ENCODE measurements at regions not wholly inside any gene's neighbourhood (a gene's known extent, or its start where the extent isn't known, plus 50 kb on each side); places are given as distances from the start of the nearest gene placed in this dataset.

GRCh38 chr22:49307870-49308269, 519.8 kb downstream of the BRD1 start:
- no peak for TF ChIP-seq CTCF (IDR thresholded peaks at IDR 0.05)
- no peaks in the 10 kb centered on the region for H3K4me1 Mint-ChIP-seq
- H3K27ac Mint-ChIP-seq: no peak overlapping the region
- intact Hi-C loops (cut with micrococcal nuclease): no loop called here
- Histone ChIP-seq H3K4me3 (ENCODE audit: low read length) (no peak overlapping the region), H3K27me3 (ENCODE audit: control insufficient read depth, insufficient read depth, low read length) (no peaks in the 10 kb centered on the region), H3K4me1 (ENCODE audit: control insufficient read depth, insufficient read depth, low read length) (peaks cover 3% of the 10 kb centered on the region), H3K27ac (ENCODE audit: low read length) (no peak overlapping the region), H3K9me3 (ENCODE audit: control insufficient read depth, insufficient read depth, low read length) (no peaks in the 10 kb centered on the region), H3K36me3 (ENCODE audit: control insufficient read depth, insufficient read depth, low read length) (no peaks in the 10 kb centered on the region)
- H3K9me3 Mint-ChIP-seq: no peaks in the 10 kb centered on the region
- no peaks in the 10 kb centered on the region for H3K36me3 Mint-ChIP-seq
- ATAC-seq (no peak), DNase-seq (no peak)
- 89% methylated on average over 16 of the region's 16 CpGs for WGBS (ENCODE audit: insufficient coverage)
- peaks cover 14 to 26% of the 10 kb centered on the region in 2 donors for H3K27me3 Mint-ChIP-seq (ENCODE audit: low read depth in 2 of 2)
- H3K4me3 Mint-ChIP-seq: no peak overlapping the region

GRCh38 chr22:49307481-49307830, 520.2 kb downstream of the BRD1 start:
- 37% methylated on average over 2 of the region's 2 CpGs for WGBS (ENCODE audit: insufficient coverage)
- ATAC-seq (no peak), DNase-seq (no peak)
- peaks cover 14 to 26% of the 10 kb centered on the region in 2 donors for H3K27me3 Mint-ChIP-seq (ENCODE audit: low read depth in 2 of 2)
- Histone ChIP-seq H3K36me3 (ENCODE audit: control insufficient read depth, insufficient read depth, low read length) (no peaks in the 10 kb centered on the region), H3K9me3 (ENCODE audit: control insufficient read depth, insufficient read depth, low read length) (no peaks in the 10 kb centered on the region), H3K27ac (ENCODE audit: low read length) (no peak overlapping the region), H3K4me3 (ENCODE audit: low read length) (no peak overlapping the region), H3K4me1 (ENCODE audit: control insufficient read depth, insufficient read depth, low read length) (peaks cover 3% of the 10 kb centered on the region), H3K27me3 (ENCODE audit: control insufficient read depth, insufficient read depth, low read length) (no peaks in the 10 kb centered on the region)
- H3K9me3 Mint-ChIP-seq: no peaks in the 10 kb centered on the region
- intact Hi-C loops (cut with micrococcal nuclease): no loop called here
- H3K4me1 Mint-ChIP-seq: no peaks in the 10 kb centered on the region
- no peak overlapping the region for H3K27ac Mint-ChIP-seq
- TF ChIP-seq CTCF (IDR thresholded peaks at IDR 0.05): no peak
- H3K36me3 Mint-ChIP-seq: no peaks in the 10 kb centered on the region
- no peak overlapping the region for H3K4me3 Mint-ChIP-seq

DNA sequence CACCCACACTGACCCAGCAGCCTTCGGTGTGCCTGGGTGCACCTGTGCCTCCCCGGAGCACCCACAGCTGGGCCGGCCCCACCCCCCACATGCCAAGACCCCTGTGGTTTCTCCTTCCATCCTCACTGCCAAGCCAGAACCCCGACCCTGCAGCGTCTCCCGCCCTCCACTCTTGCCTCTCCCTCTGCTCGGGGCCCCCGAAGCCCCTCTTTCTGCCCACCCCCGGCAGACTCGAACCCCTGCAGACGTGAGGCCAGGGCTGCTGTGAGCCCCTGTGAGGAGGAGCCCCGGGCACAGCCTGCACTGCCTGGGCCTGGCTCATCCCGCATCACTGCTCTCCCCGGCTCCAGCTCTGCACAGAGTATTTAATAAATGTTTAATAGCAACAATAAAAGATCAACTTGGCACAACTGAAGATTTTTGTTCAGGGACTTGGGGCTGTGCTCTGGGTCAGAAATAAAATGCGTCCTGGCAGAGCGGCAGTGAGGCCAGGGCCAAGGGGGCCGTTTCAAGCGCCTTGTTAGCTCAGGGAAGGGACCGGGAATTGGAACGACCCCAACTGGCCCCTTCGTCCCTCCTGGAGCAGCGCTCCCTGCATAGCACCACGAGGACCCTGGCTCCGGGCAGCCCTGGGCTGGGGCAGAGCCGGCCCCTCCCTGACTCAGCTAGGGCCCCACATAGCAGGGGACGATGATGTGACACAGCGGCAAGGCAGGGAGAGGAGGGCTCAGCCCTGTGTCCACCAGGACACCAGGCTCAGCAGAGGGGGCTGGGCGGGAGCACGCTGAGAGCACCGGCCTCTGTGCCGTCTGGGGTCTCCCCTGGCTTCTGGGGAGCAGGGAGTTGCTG, 520.8 kb downstream of the BRD1 start:
- ATAC-seq: no peak

More for the DNA sequence above, 520.8 kb downstream of the BRD1 start:
- H3K9me3 Mint-ChIP-seq: no peaks in the 10 kb centered on the region
- no peaks in the 10 kb centered on the region for H3K36me3 Mint-ChIP-seq
- intact Hi-C loops (cut with micrococcal nuclease): no loop called here
- no peaks in the 10 kb centered on the region for H3K27me3 ChIP-seq (ENCODE audit: control insufficient read depth, insufficient read depth, low read length)
- H3K36me3 ChIP-seq (ENCODE audit: control insufficient read depth, insufficient read depth, low read length): no peaks in the 10 kb centered on the region
- no peak for TF ChIP-seq CTCF (IDR thresholded peaks at IDR 0.05)
- no peak overlapping the region for H3K27ac Mint-ChIP-seq
- H3K27ac ChIP-seq (ENCODE audit: low read length): no peak overlapping the region
- no peak overlapping the region for H3K4me3 Mint-ChIP-seq
- H3K27me3 Mint-ChIP-seq (ENCODE audit: low read depth in 2 of 2): peaks cover 14 to 26% of the 10 kb centered on the region in 2 donors
- H3K4me1 ChIP-seq (ENCODE audit: control insufficient read depth, insufficient read depth, low read length): peaks cover 3% of the 10 kb centered on the region
- H3K4me1 Mint-ChIP-seq: no peaks in the 10 kb centered on the region
- no peaks in the 10 kb centered on the region for H3K9me3 ChIP-seq (ENCODE audit: control insufficient read depth, insufficient read depth, low read length)
- DNase-seq: no peak
- no peak overlapping the region for H3K4me3 ChIP-seq (ENCODE audit: low read length)
- WGBS (ENCODE audit: insufficient coverage): 84% methylated on average over 31 of the region's 31 CpGs
